H1 (cell line): ENCODE measurements at regions not wholly inside any gene's neighbourhood (a gene's known extent, or its start where the extent isn't known, plus 50 kb on each side); places are given as distances from the start of the nearest gene placed in this dataset.

Experiments
- CTCF ChIA-PET: fragments of 300-600 bp; sonication (Branson Sonifier 250); formaldehyde crosslinking; loops from one replicate; lab custom pipeline; 2021; ENCODE audit not compliant: partially characterized antibody; lab: Charles Lee
- POLR2A ChIA-PET: fragments of 300-600 bp; sonication (Branson Sonifier 250); formaldehyde crosslinking; loops from one replicate; lab custom pipeline; 2021; ENCODE audit warnings: inconsistent platforms; ENCODE audit not compliant: partially characterized antibody; lab: Charles Lee
- DNase-seq, 2 experiments: peaks; one replicate each; pipeline versions ENCODE4 v3.0.0 to v3.0.0-alpha.2; 2010 to 2022; ENCODE audit warnings: low spot score in 2 of 2, low read depth in 1 of 2, mixed read lengths in 1 of 2
- FAIRE-seq: peaks from 2 replicates; lab custom pipeline; 2011; peaks lifted over from hg19 to GRCh38; lab: Jason Lieb, UNC
- H2AFZ ChIP-seq: 2 replicates; pipeline ENCODE4 v1.8.1; 2012; ENCODE audit warnings: low read length, inconsistent platforms
- H2AK5ac ChIP-seq: 2 replicates; pipeline ENCODE4 v1.6.1; 2013; ENCODE audit warnings: low read depth, low read length
- H2BK120ac ChIP-seq: replicated peaks from 2 replicates; pipeline ENCODE3; 2013; ENCODE audit warnings: low read depth, low read length, inconsistent platforms
- H2BK12ac ChIP-seq: 2 replicates; pipeline ENCODE4 v1.6.1; 2013; ENCODE audit warnings: low read depth, low read length
- H2BK15ac ChIP-seq: 2 replicates; pipeline ENCODE4 v1.6.1; 2013; ENCODE audit warnings: low read length
- H2BK20ac ChIP-seq: 2 replicates; pipeline ENCODE4 v1.6.1; 2013; ENCODE audit warnings: low read length
- H2BK5ac ChIP-seq: 2 replicates; pipeline ENCODE4 v1.6.1; 2013; ENCODE audit warnings: low read depth, low read length
- H3K14ac ChIP-seq: 2 replicates; pipeline ENCODE4 v1.6.1; 2013; ENCODE audit warnings: inconsistent platforms; ENCODE audit not compliant: insufficient read length
- H3K18ac ChIP-seq: 2 replicates; pipeline ENCODE4 v1.6.1; 2013; ENCODE audit warnings: low read length; ENCODE audit errors: extremely low read depth
- H3K23ac ChIP-seq: 2 replicates; pipeline ENCODE4 v1.6.1; 2013; ENCODE audit warnings: inconsistent platforms; ENCODE audit not compliant: insufficient read length
- H3K23me2 ChIP-seq: 2 replicates; pipeline ENCODE4 v1.6.1; 2013; ENCODE audit warnings: low read depth, low read length
- H3K27ac ChIP-seq: 2 replicates; pipeline ENCODE4 v1.6.1; 2011; ENCODE audit warnings: low read depth, low read length, inconsistent platforms
- H3K27me3 ChIP-seq, 4 experiments: replicated peaks in 1 of 4; 1 replicate in 1 of 4; 2 replicates in 3 of 4; pipeline versions ENCODE4 v1.6.1 to v1.8.1; 2011 to 2013; ENCODE audit warnings: low read length in 3 of 4, mild to moderate bottlenecking in 3 of 4, inconsistent platforms in 2 of 4, mixed read lengths in 2 of 4, moderate library complexity in 1 of 4; ENCODE audit not compliant: control insufficient read depth in 3 of 4, insufficient read depth in 3 of 4; ENCODE audit errors: extremely low read depth in 1 of 4
- H3K36me3 ChIP-seq, 4 experiments: 2 replicates each; pipeline versions ENCODE4 v1.6.1 to v1.8.1; 2011 to 2013; ENCODE audit warnings: mild to moderate bottlenecking in 4 of 4, low read length in 3 of 4, moderate library complexity in 2 of 4, control low read depth in 1 of 4, inconsistent platforms in 1 of 4; ENCODE audit not compliant: insufficient read depth in 4 of 4, control insufficient read depth in 2 of 4
- H3K4ac ChIP-seq: replicated peaks from 2 replicates; pipeline ENCODE3; 2013; ENCODE audit warnings: low read length, low read depth, mixed read lengths, inconsistent platforms; ENCODE audit not compliant: insufficient read length
- H3K4me1 ChIP-seq, 4 experiments: replicated peaks in 1 of 4; 1 replicate in 1 of 4; 2 replicates in 3 of 4; pipeline versions ENCODE4 v1.6.1 to v1.8.1; 2011 to 2013; ENCODE audit warnings: low read length in 3 of 4, inconsistent platforms in 2 of 4, mixed read lengths in 1 of 4; ENCODE audit not compliant: insufficient read depth in 4 of 4, control insufficient read depth in 3 of 4
- H3K4me2 ChIP-seq, 2 experiments: 2 replicates each; pipeline versions ENCODE4 v1.6.1 to v1.8.1; 2011 to 2013; ENCODE audit warnings: low read depth in 2 of 2, low read length in 2 of 2, control low read depth in 1 of 2, inconsistent platforms in 1 of 2, mild to moderate bottlenecking in 1 of 2; ENCODE audit not compliant: insufficient read depth in 1 of 2
- H3K4me3 ChIP-seq, 4 experiments: fragments of 200-600, 300-600 bp in 1 of 4; sonication (generic), shearing (Covaris generic), sonication (Bioruptor Twin) in 1 of 4; 2 replicates each; pipeline versions ENCODE4 v1.5.1 to v1.8.1; 2011 to 2016; ENCODE audit warnings: low read length in 4 of 4, low read depth in 3 of 4, control low read depth in 2 of 4, inconsistent platforms in 2 of 4, mild to moderate bottlenecking in 2 of 4, mixed read lengths in 1 of 4, moderate library complexity in 1 of 4; ENCODE audit not compliant: insufficient read depth in 2 of 4; ENCODE audit errors: extremely low read depth in 1 of 4
- H3K56ac ChIP-seq: replicated peaks from 2 replicates; pipeline ENCODE3; 2013; ENCODE audit warnings: low read depth, mild to moderate bottlenecking, mixed read lengths, low read length, inconsistent platforms; ENCODE audit not compliant: insufficient read length
- H3K79me1 ChIP-seq: 2 replicates; pipeline ENCODE4 v1.6.1; 2013; ENCODE audit warnings: low read depth, low read length, control low read depth
- H3K79me2 ChIP-seq, 2 experiments: 2 replicates each; pipeline versions ENCODE4 v1.6.1 to v1.8.1; 2012 to 2013; ENCODE audit warnings: low read length in 2 of 2, mild to moderate bottlenecking in 2 of 2, inconsistent platforms in 1 of 2; ENCODE audit not compliant: insufficient read depth in 2 of 2, control insufficient read depth in 1 of 2
- H3K9ac ChIP-seq, 4 experiments: replicated peaks in 1 of 4; 1 replicate in 1 of 4; 2 replicates in 3 of 4; pipeline versions ENCODE4 v1.6.1 to v1.8.1; 2011 to 2013; ENCODE audit warnings: low read depth in 3 of 4, low read length in 3 of 4, control low read depth in 2 of 4, mild to moderate bottlenecking in 2 of 4, moderate library complexity in 2 of 4, inconsistent platforms in 1 of 4; ENCODE audit errors: extremely low read depth in 1 of 4
- H3K9me3 ChIP-seq, 2 experiments: 2 replicates each; pipeline versions ENCODE4 v1.6.1 to v1.8.1; 2012 to 2013; ENCODE audit warnings: mild to moderate bottlenecking in 2 of 2, moderate library complexity in 2 of 2, control low read depth in 1 of 2, inconsistent platforms in 1 of 2, low read depth in 1 of 2, low read length in 1 of 2, mixed read lengths in 1 of 2; ENCODE audit not compliant: insufficient read depth in 2 of 2
- H4K20me1 ChIP-seq, 2 experiments: replicated peaks in 1 of 2; 2 replicates each; pipeline versions ENCODE3 to v1.8.1; 2011 to 2013; ENCODE audit warnings: inconsistent platforms in 2 of 2, low read length in 2 of 2, mild to moderate bottlenecking in 1 of 2; ENCODE audit not compliant: insufficient read depth in 2 of 2, control insufficient read depth in 1 of 2
- H4K5ac ChIP-seq: 2 replicates; pipeline ENCODE4 v1.6.1; 2013; ENCODE audit warnings: low read length, low read depth, mixed read lengths, inconsistent platforms; ENCODE audit not compliant: insufficient read length
- H4K8ac ChIP-seq: 2 replicates; pipeline ENCODE4 v1.8.0; 2013; ENCODE audit warnings: mild to moderate bottlenecking, moderate library complexity, low read length, inconsistent platforms; ENCODE audit not compliant: insufficient read depth; ENCODE audit errors: extremely low read depth
- H4K91ac ChIP-seq: replicated peaks from 2 replicates; pipeline ENCODE3; 2013; ENCODE audit warnings: low read length, mixed read lengths, inconsistent platforms; ENCODE audit not compliant: insufficient read length
- NRF1 ChIP-seq: IDR thresholded peaks from 2 replicates; pipeline ENCODE4 v1.6.1; 2011; ENCODE audit warnings: mild to moderate bottlenecking, low read depth, low read length, improper control_type of control experiment
- RAD21 ChIP-seq, 2 experiments: IDR thresholded peaks in 1 of 2; conservative IDR thresholded peaks in 1 of 2; 2 replicates each; pipeline ENCODE4 v1.6.1; 2011; ENCODE audit warnings: low read depth in 2 of 2, low read length in 2 of 2, improper control_type of control experiment in 1 of 2, inconsistent platforms in 1 of 2, mild to moderate bottlenecking in 1 of 2, moderate library complexity in 1 of 2
- RXRA ChIP-seq: IDR thresholded peaks from 2 replicates; pipeline ENCODE4 v1.6.1; 2011; ENCODE audit warnings: low read depth, mild to moderate bottlenecking, low read length, moderate library complexity; ENCODE audit not compliant: insufficient read depth
- SAP30 ChIP-seq: fragments of 300-600 bp; sonication (generic); IDR thresholded peaks from 2 replicates; pipeline ENCODE4 v1.7.1; 2012; ENCODE audit warnings: low read length, moderate library complexity, mild to moderate bottlenecking, inconsistent platforms; ENCODE audit not compliant: insufficient read depth, insufficient replicate concordance
- SP1 ChIP-seq: IDR thresholded peaks from 2 replicates; pipeline ENCODE4 v1.6.1; 2011; ENCODE audit warnings: low read depth, low read length
- TCF12 ChIP-seq: IDR thresholded peaks from 2 replicates; pipeline ENCODE4 v1.6.1; 2011; ENCODE audit warnings: low read depth, mild to moderate bottlenecking, low read length
- WGBS, 2 experiments: shearing (Covaris generic) in 1 of 2; methylation state at CpG; one replicate each; pipeline versions ENCODE4 v1.1.6 to v1.1.7; 2013 to 2015; ENCODE audit warnings: low lambda C conversion rate in 2 of 2, mixed read lengths in 2 of 2, inconsistent platforms in 1 of 2, low coverage in 1 of 2, missing lambda C conversion rate in 1 of 2; ENCODE audit not compliant: insufficient replicate concordance in 2 of 2, insufficient coverage in 1 of 2, insufficient read length in 1 of 2; ENCODE audit errors: extremely low coverage in 1 of 2, missing lambda C conversion rate in 1 of 2; 5-methylcytosine and 5-hydroxymethylcytosine counted together
- TF ChIP-seq, protein P1 (sequence below): IDR thresholded peaks from 2 replicates; pipeline ENCODE4 v1.6.1; 2012; ENCODE audit warnings: inconsistent platforms

- Histone ChIP-seq H2BK120ac (no peak overlapping the region), H3K27me3 (no peaks in the 10 kb centered on the region), H3K27ac (no peak overlapping the region), H3K9me3 (0 out of 4 replicates have a peak, but pooled peaks cover 0 to 2% of the 10 kb centered on the region in 2 experiments), H4K20me1 (no peaks in the 10 kb centered on the region), H2BK15ac (no peak overlapping the region), H3K4me3 (no peak overlapping the region), H3K23me2 (peaks cover 1% of the 10 kb centered on the region; the same call in 1 of the 2 replicates), H3K23ac (no peak overlapping the region), H3K36me3 (no peaks in the 10 kb centered on the region), H3K4me1 (0 out of 7 replicates have a peak, but pooled peaks cover 0 to 3% (median 0%) of the 10 kb centered on the region in 4 experiments), H3K9ac (no peak overlapping the region), H3K56ac (no peak overlapping the region), H3K18ac (no peak overlapping the region), H2BK20ac (no peak overlapping the region), H3K4ac (no peak overlapping the region), H3K79me2 (no peaks in the 10 kb centered on the region), H2BK12ac (no peak overlapping the region), H2AK5ac (no peak overlapping the region; the same call in 1 of the 2 replicates), H4K5ac (no peak overlapping the region), H4K8ac (no peak overlapping the region), H3K79me1 (no peaks in the 10 kb centered on the region), H2BK5ac (no peak overlapping the region), H3K14ac (no peak overlapping the region), H2AFZ (no peak overlapping the region), H4K91ac (no peak overlapping the region), H3K4me2 (no peak overlapping the region)
- no peak for FAIRE-seq
- ChIA-PET POLR2A (no interaction called here), CTCF (interaction anchor here (0.6 kb wide), 1 partner anchor 188 kb away, joined by 3 read pairs; no protein-coding TSS in a partner anchor)
- DNase-seq, result no peak
- WGBS, 2 experiments, result 88% methylated on average over 24 of the region's 24 CpGs; no CpG with 5 or more reads in 1 of the 2 experiments
- TF ChIP-seq SAP30, result no peak
- no peak for TF ChIP-seq TCF12
- TF ChIP-seq RXRA, result no peak
- TF ChIP-seq NRF1, result no peak
- no peak for TF ChIP-seq SP1
- no peak for TF ChIP-seq RAD21 (IDR thresholded peaks at IDR 0.05 in 1 of 2, conservative IDR thresholded peaks at IDR 0.05 in 1 of 2; ENCODE audit: low read depth in 2 of 2, low read length in 2 of 2)
- TF ChIP-seq, protein P1, sequence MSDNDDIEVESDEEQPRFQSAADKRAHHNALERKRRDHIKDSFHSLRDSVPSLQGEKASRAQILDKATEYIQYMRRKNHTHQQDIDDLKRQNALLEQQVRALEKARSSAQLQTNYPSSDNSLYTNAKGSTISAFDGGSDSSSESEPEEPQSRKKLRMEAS, result no peak
Observed at GRCh38 chr16:51244887-51245657, 94.0 kb upstream of the SALL1 start.
